ENCODE measurements at regions not wholly inside any gene's neighbourhood (a gene's known extent, or its start where the extent isn't known, plus 50 kb on each side); places are given as distances from the start of the nearest gene placed in this dataset.

GRCh38 chr12:88310666-88311065, 168.6 kb downstream of the TMTC3 start:
- intact Hi-C loops (cut with DNase I): no loop called here
- no peaks in the 10 kb centered on the region for H3K36me3 ChIP-seq
- DNase-seq (no peak), ATAC-seq (peak in 1 of 4 donors; percentile 13)
- no peaks in the 10 kb centered on the region for H3K9me3 ChIP-seq
- no peak overlapping the region for H3K27ac ChIP-seq
- peaks cover 0 to 6% (median 0%) of the 10 kb centered on the region in 4 donors for H3K4me1 ChIP-seq
- TF ChIP-seq CTCF (IDR thresholded peaks at IDR 0.05) (no peak), POLR2A (IDR thresholded peaks at IDR 0.05) (no peak)
- WGBS (ENCODE audit: insufficient coverage, low coverage, low lambda C conversion rate, missing lambda C conversion rate): 57% methylated on average over 1 of the region's 6 CpGs
- no peak overlapping the region for H3K4me3 ChIP-seq
- H3K27me3 ChIP-seq: peaks cover 0 to 8% of the 10 kb centered on the region in 2 donors

- Histone ChIP-seq H3K9me3 (no peaks in the 10 kb centered on the region), H3K4me3 (no peak overlapping the region), H3K36me3 (no peaks in the 10 kb centered on the region), H3K27me3 (peaks cover 0 to 8% of the 10 kb centered on the region in 2 donors), H3K4me1 (no peaks in the 10 kb centered on the region), H3K27ac (no peak overlapping the region)
- no peak for ATAC-seq
- TF ChIP-seq POLR2A (IDR thresholded peaks at IDR 0.05) (no peak), CTCF (IDR thresholded peaks at IDR 0.05) (no peak)
- no peak for DNase-seq
- intact Hi-C loops (cut with DNase I): no loop called here
- WGBS (ENCODE audit: insufficient coverage, low coverage, low lambda C conversion rate, missing lambda C conversion rate): 71% methylated on average over 1 of the region's 1 CpG
Measured at GRCh38 chr12:88313554-88313953, 171.4 kb downstream of the TMTC3 start.

- Histone ChIP-seq H3K27me3 (peaks cover 0 to 8% of the 10 kb centered on the region in 2 donors), H3K4me1 (no peaks in the 10 kb centered on the region), H3K9me3 (no peaks in the 10 kb centered on the region), H3K27ac (no peak overlapping the region), H3K36me3 (no peaks in the 10 kb centered on the region), H3K4me3 (no peak overlapping the region)
- TF ChIP-seq CTCF (IDR thresholded peaks at IDR 0.05) (no peak), POLR2A (IDR thresholded peaks at IDR 0.05) (no peak)
- intact Hi-C loops (cut with DNase I): no loop called here
- no peak for ATAC-seq
- DNase-seq: no peak
- 73% methylated on average over 4 of the region's 4 CpGs for WGBS (ENCODE audit: insufficient coverage, low coverage, low lambda C conversion rate, missing lambda C conversion rate)
Measured at GRCh38 chr12:88314706-88315105, 172.6 kb downstream of the TMTC3 start.

- intact Hi-C loops (cut with DNase I): no loop called here
- Histone ChIP-seq H3K36me3 (no peaks in the 10 kb centered on the region), H3K4me1 (no peaks in the 10 kb centered on the region), H3K27ac (no peak overlapping the region), H3K4me3 (no peak overlapping the region), H3K9me3 (no peaks in the 10 kb centered on the region), H3K27me3 (no peaks in the 10 kb centered on the region)
- DNase-seq (no peak), ATAC-seq (no peak)
- TF ChIP-seq POLR2A (IDR thresholded peaks at IDR 0.05): no peak
- no peak for TF ChIP-seq CTCF (IDR thresholded peaks at IDR 0.05)
- 90% methylated on average over 2 of the region's 2 CpGs for WGBS (ENCODE audit: insufficient coverage, low coverage, low lambda C conversion rate, missing lambda C conversion rate)
Measured at GRCh38 chr12:88318726-88319125, 176.6 kb downstream of the TMTC3 start.
